Astrocyte (in vitro differentiated cells and primary cell): ENCODE measurements at regions not wholly inside any gene's neighbourhood (a gene's known extent, or its start where the extent isn't known, plus 50 kb on each side); places are given as distances from the start of the nearest gene placed in this dataset.

Experiments used
- CTCF ChIP-seq: IDR thresholded peaks from 2 replicates; pipeline ENCODE4 v1.5.1; 2011; ENCODE audit warnings: low read depth, mild to moderate bottlenecking, inconsistent platforms, low read length, moderate library complexity; ENCODE audit not compliant: insufficient read depth
- EZH2 ChIP-seq: IDR thresholded peaks from 2 replicates; pipeline ENCODE4 v1.6.1; 2012; ENCODE audit warnings: mild to moderate bottlenecking, low read length, inconsistent platforms; ENCODE audit not compliant: insufficient read depth

- TF ChIP-seq CTCF: no peak
- TF ChIP-seq EZH2: no peak
Observed at GRCh38 chr7:115822801-115823200, 207.8 kb downstream of the TFEC start.
